ENCODE measurements at regions not wholly inside any gene's neighbourhood (a gene's known extent, or its start where the extent isn't known, plus 50 kb on each side); places are given as distances from the start of the nearest gene placed in this dataset.

DNA sequence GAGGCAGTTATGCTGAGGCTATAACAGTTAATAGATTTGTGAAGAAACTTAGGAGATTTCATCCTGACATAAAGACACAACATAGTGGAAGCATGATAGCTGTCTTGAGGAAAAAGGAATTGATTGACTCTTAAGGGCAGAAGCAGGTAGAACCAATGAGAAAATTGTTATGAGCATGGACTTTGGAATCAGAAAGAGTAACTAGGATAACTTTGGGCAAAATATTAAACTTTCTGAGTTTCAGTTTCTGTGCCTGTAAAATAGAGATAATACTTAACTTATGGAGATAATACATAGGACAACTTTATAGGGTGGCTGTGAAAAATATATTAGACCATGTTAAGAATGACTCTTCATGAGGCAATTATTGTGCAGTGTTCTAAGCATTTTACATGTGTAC is 696.5 kb downstream of the CDH11 start:
- TF ChIP-seq POLR2A (IDR thresholded peaks at IDR 0.05) (no peak), POLR2AphosphoS5 (IDR thresholded peaks at IDR 0.05) (no peak), CTCF (IDR thresholded peaks at IDR 0.05) (no peak)

Measured in stomach (tissue), 4 donors.